Right hindlimb (tissue), 1 donor: ENCODE measurements at regions not wholly inside any gene's neighbourhood (a gene's known extent, or its start where the extent isn't known, plus 50 kb on each side); places are given as distances from the start of the nearest gene placed in this dataset.
A peak's percentile ranks its signal among the peaks of the same experiment; 100 is the strongest.

ENCODE experiments used
- DNase-seq: peaks from one replicate; pipeline ENCODE4 v3.0.0-alpha.2; 2018

- peak; percentile 77 for DNase-seq
Observed at GRCh38 chr5:124253203-124253810, 493.1 kb downstream of the ZNF608 start.

DNA sequence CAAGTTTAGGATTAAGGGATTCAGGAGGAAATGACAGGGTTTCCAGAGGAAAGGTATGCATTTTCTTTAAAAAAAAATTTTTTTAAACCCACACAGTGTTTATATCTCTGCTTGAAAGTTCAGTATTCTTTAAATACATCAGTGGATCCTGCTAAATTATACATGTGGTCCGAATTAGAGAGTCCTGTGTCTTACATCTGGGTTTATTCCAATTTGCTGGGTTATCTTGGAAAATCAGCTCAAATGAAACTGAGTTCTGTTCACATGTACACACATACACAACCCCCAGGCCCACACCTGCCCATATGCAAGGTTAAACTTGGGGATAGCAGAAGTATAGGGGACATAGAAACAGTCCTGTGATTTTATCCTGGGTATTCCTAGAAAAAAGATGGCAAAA is 493.7 kb downstream of the ZNF608 start:
- no peak for DNase-seq

DNA sequence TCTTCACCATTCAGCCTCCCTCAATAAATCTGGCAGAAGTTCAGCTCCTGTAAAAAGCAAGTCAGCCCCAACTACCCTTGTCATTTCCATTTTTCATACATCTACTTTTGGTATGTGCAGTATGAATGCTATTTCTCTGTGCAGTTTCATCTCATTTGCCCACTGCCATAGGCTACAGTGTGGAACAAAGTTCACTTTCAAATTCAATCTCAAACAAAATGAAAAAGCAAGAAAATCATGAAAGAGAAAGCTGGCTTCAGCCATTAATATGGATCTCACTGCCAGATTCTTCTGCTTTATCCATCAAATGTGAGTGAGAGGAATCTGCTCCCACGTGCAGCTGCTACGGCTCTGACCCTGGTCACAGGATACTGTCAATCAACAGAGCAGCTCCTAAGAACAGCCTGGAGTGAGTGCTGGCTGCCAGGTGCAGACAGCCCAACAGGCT is 494.2 kb downstream of the ZNF608 start:
- DNase-seq = peak; percentile 71

DNA sequence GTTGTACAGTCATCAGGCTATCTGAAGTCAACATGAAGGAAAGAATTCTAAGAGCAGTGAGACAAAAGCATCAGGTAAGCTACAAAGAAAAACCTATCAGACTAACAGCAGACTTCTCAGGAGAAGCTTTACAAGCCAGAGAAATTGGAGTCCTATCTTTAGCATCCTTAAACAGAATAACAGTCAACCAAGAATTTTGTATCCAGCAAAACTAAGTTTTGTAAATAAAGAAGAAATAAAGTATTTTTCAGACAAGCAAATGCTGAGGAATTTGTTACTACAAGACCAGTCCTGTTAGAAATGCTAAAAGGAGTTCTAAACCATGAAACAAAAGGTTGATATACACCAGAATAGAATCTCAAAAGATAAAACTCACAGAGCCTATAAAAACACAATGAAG is 501.2 kb downstream of the ZNF608 start:
- DNase-seq = no peak

DNA sequence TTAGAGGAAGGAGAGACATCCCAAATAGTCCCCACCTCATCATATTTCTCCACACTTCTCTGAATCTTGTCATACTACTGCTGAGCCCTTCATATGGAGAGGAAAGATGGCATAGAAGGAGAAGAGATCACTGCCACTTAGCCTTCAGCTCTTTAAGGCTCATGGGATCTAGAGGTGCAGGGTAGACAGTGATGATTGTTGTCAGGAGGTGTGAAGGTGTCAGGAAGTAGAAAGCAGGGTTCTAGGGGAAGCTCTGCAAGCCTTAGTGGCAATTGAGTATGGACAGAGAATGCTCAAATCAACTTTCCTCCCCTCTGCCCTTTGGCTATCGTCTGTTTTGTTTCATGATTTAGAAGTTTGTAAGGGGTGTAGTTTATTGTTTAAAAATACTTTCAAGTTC is 505.7 kb downstream of the ZNF608 start:
- no peak for DNase-seq

DNA sequence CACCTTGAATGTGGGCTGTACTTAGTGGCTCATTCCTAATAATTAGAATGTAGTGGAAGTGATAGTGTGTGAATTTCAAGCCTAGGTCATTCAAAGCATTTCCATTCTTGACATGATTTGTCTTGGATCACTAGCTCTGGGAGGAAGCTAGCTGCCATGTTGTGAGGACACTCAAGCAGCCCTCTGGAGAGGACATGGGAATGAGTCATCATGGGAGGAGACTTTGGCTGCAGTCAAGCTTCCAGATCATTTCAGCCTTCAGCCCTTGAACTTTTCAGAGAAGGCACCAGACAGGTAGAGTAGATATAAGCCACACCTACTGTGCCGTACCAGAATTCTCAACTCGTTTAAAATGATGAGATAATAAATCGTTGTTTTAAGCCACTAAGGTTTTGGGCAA is 506.9 kb downstream of the ZNF608 start:
- no peak for DNase-seq

DNA sequence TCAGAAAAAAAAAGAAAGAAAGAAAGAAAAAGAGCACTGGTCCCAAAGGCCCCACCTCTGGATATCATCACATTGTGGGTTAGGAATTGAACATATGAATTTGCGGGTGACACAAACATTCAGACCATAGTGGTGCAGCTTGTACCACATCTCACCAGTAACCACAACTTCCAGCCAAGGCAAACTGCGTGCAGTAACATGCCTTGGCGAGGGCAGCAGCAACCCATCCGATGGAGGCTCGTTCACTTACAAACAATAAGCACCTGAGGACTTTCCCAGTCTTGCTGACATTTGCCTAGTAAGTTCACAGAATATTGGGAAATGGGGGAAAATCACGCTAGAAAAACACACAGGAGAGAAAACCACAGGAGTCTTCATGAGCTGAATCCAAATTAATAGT is 508.1 kb downstream of the ZNF608 start:
- no peak for DNase-seq

GRCh38 chr5:124237206-124237695 is 509.2 kb downstream of the ZNF608 start:
- DNase-seq = no peak

- DNase-seq = peak; percentile 50
Observed at GRCh38 chr5:124236361-124237205, 509.9 kb downstream of the ZNF608 start.

DNA sequence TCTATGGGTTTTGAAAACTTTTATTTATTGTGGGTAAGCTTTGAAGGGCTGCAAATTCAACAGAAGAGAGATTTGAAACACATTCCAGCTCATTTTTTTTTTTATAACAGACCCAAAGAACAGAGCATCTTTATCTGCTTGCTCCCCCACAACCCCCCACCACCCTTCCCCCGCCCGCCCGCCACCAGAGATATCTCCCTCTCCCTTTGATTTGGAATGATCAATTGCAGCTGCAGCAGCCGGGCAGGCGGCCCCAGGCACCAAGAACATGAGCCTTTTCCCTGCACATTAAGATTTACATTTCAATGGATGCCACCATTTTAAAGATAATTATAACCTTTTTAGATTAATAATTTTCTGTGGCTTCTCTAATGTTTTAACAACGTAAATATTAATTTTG is 510.9 kb downstream of the ZNF608 start:
- DNase-seq = no peak

- no peak for DNase-seq
Observed at GRCh38 chr5:124234770-124235562, 511.5 kb downstream of the ZNF608 start.

DNA sequence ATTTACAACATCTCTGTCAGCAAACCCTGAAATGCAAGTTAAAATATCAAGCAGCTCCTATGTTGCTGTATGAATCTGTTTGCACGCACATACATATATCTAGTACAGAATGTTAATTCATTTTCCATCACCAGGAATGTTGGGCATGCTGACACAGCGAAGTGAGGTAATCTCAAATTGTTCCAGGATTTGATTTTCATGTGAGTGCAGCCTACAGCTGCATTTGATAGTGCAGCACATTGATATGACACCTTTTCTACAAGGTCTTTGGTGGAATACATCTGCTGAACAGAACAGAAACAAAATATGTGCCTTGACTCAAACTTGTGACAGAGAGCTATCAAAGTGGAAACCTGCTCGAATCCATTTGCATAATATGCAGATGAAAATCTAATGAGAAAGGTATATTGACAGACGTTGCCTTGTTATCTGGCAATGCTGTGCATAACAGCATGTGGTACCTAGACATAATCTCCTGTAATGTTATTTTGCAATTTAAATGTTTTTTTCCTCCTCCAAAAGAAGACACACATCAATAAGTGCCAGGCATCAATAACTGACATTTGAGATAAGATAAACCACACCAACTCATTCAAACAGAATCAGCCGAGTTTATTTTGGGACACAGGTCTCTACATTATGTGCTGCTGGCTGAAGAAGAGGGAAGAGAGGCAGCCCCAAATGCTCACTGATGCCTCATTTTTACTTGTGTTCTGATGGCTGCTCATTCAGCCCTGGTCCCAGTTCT is 512.2 kb downstream of the ZNF608 start:
- peak; percentile 44 for DNase-seq

GRCh38 chr5:124232515-124232914 is 513.9 kb downstream of the ZNF608 start:
- DNase-seq = no peak

DNA sequence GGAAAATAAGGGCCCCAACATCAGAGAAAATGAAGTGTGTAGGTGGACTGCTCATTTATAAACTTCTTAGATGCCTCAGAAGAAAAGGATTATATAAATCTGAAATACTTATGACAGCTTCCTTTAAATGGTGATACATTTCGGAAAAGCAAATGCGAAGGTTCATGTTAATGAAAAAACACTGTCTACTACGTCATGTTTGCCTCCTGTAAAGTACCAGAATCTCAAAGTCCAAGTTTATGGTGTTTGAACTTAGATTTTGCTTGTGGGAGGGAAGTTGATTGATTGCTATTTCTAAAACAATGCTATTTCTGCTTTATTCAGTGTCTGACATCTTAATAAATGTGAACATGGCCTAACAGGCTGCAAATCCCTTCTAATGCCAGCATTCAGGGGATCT is 514.6 kb downstream of the ZNF608 start:
- DNase-seq = no peak

DNA sequence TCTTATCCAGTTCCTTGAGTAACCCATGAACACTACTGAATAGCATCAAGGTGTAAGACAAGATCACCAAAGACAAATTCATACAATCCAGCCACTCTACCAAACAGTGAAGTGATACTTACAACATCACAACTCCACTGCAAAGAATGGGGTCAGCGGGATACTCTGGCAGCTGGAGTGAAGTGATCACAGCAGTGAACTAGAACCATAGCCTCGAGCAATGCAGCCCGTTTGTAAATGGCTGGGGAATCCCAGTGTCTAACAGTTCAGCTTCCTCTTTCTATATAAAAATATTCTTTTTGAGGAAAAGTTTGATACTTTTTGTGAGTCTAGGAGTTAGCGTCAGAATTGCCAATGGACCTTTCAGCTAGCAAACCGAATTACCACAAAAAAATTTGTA is 515.2 kb downstream of the ZNF608 start:
- no peak for DNase-seq

- DNase-seq = no peak
Observed at GRCh38 chr5:124230456-124230855, 516.0 kb downstream of the ZNF608 start.

DNA sequence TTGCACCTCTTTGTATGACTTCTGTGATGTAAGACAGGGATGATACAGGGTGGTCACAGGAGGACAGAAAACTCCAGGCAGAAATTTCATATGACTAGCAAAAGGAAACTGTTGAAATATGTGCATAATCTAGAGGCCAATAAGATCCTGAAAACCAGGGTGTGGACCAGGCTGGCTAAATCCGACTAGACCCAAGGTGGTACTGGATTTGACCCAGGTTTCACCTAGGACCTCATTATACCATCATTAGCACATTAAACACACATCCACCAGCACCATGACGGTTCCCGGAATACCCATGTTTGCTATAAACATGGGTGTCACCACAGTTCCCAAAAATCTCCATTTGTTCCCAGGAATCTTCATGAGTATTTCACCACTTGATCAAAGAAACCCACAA is 517.1 kb downstream of the ZNF608 start:
- DNase-seq = no peak

DNA sequence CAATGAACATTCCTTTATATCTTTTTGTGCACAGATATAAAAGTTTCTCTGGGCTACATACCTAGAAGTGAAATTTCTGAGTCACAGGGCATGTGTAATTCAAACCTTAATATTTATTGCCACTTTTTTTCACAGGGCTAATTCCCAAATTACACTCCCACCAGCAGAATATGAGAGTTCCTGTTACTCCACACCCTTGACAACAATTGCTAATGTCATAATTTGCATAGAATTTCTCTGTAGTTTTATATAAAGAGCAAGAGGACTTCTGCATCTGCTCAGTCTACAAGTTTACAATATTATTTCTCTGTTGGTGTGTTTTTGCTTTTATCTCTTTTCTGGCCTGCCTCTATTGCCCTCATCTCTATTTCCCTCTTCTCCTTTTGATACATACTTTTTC is 518.5 kb downstream of the ZNF608 start:
- DNase-seq = no peak

DNA sequence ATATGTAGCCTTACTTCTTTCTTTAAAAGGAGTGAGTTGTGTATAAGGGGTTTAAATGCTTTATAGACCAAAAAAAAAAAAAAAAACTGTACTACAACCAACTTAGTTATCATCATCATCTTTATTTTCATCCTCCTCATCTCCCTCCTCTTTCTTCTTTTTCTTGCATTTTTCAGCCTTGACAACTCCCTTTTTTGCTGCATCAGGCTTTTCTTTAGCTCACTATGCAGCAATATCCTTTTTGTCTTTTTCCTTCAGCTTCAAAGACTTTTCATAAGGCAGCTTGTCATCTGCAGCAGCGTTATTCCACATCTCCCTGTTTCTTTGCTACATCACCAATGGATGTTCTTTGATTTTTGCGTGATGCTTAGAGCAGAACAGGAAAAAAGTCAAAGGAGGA is 526.0 kb downstream of the ZNF608 start:
- no peak for DNase-seq

DNA sequence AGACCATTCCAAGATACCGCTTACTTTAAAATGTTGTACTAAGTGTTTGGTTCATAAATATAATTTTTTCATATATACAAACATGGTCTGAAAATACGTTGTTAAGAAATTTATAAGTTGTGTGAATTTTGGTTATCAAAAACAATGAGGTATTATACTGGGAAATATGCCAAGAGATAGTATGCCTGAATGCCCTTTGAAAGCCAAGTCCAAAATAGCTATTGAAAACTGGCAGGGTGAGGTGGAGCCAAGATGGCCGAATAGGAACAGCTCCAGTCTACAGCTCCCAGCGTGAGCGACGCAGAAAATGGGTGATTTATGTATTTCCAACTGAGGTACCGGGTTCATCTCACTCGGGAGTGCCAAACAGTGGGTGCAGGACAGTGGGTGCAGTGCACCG is 533.5 kb downstream of the ZNF608 start:
- no peak for DNase-seq

DNA sequence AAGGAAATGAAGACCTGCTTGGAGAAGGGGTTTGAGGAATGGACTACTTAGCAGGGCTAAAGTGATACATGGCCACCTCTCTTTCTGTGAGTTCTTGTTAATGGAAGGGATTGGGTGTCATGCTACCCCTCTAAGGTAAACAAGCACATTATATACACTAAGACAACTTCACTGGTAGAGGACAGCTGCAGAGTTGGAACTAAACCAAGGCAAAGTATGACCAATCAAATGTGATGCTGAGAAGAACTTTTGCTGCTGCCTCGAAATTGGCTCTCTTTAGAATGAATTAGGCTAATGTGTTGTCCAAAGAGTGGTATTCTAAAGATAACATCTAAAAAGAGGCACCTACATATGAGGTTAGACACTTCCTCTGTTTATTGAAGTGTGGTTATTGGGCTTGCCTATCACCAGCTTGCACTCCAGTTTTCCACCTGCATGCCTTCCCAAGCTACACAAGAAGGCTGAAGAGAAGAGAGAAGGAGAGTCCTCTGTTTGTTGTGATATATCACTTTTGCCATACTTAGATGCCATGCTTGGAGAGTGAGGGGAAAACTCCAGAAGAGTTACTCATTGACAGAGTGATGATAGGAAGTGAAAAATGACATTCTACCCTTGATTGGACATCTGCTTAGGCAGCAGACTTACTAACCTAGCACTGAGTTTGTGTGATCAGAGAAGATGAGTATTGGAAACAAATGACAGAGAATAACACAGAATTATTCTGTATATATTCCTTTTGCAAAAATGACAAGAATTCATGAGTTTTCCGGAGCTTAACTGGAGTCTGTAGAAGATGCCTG is 536.1 kb downstream of the ZNF608 start:
- DNase-seq = no peak

- DNase-seq = no peak
Observed at GRCh38 chr5:124207118-124207517, 539.3 kb downstream of the ZNF608 start.
